GM12872 (cell line): ENCODE measurements at regions not wholly inside any gene's neighbourhood (a gene's known extent, or its start where the extent isn't known, plus 50 kb on each side); places are given as distances from the start of the nearest gene placed in this dataset.

Experiments used
- CTCF ChIP-seq: IDR thresholded peaks from 3 replicates; pipeline ENCODE4 v1.5.1; 2011; ENCODE audit warnings: low read depth, mild to moderate bottlenecking, low read length, moderate library complexity; ENCODE audit not compliant: insufficient read depth

GRCh38 chr20:60073086-60073485, 114.9 kb downstream of the CDH26 start:
- TF ChIP-seq CTCF, result no peak

GRCh38 chr20:60073504-60073903, 115.3 kb downstream of the CDH26 start:
- TF ChIP-seq CTCF, result no peak

- TF ChIP-seq CTCF, result no peak
Measured at GRCh38 chr20:60074276-60074675, 116.1 kb downstream of the CDH26 start.

- no peak for TF ChIP-seq CTCF
Measured at GRCh38 chr20:60078351-60079250, 120.4 kb downstream of the CDH26 start.

- no peak for TF ChIP-seq CTCF
Measured at GRCh38 chr20:60080401-60080800, 122.2 kb downstream of the CDH26 start.

GRCh38 chr20:60085551-60086132, 127.4 kb downstream of the CDH26 start:
- no peak for TF ChIP-seq CTCF

GRCh38 chr20:60086821-60087562, 128.8 kb downstream of the CDH26 start:
- no peak for TF ChIP-seq CTCF
